22Rv1 (cell line): ENCODE measurements at regions not wholly inside any gene's neighbourhood (a gene's known extent, or its start where the extent isn't known, plus 50 kb on each side); places are given as distances from the start of the nearest gene placed in this dataset.

Experiments used
- H3K27ac ChIP-seq: fragments of 450-650 bp; 2 replicates; pipeline ENCODE4 v1.5.1; 2017
- ZFX ChIP-seq: fragments of 450-650 bp; IDR thresholded peaks from 2 replicates; pipeline ENCODE4 v1.6.1; 2017; ENCODE audit warnings: antibody characterized with exemption, borderline replicate concordance
- TF ChIP-seq, protein P1 (sequence below): fragments of 450-650 bp; IDR thresholded peaks from 2 replicates; pipeline ENCODE4 v1.5.1; 2017; ENCODE audit warnings: mild to moderate bottlenecking

DNA sequence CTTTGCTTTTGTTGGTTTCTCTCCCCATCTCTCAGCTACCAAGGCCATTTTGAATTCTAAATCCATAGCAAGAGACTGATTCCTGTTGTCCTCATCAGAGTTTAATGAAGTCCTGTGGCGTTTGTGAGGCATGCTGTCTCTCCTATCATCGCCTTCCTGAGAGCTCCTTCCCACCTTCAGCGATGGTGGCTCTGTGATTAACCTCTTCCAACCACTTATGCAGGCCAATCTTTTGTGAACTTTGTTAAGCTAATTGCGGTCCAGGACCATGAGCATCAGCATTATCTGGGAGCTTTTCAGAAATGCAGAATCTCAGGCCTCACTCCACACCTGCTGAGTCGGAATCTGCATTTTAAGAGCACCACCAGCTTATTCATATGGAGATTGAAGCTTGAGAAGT is 272.5 kb upstream of the CDYL start:
- TF ChIP-seq, protein P1, sequence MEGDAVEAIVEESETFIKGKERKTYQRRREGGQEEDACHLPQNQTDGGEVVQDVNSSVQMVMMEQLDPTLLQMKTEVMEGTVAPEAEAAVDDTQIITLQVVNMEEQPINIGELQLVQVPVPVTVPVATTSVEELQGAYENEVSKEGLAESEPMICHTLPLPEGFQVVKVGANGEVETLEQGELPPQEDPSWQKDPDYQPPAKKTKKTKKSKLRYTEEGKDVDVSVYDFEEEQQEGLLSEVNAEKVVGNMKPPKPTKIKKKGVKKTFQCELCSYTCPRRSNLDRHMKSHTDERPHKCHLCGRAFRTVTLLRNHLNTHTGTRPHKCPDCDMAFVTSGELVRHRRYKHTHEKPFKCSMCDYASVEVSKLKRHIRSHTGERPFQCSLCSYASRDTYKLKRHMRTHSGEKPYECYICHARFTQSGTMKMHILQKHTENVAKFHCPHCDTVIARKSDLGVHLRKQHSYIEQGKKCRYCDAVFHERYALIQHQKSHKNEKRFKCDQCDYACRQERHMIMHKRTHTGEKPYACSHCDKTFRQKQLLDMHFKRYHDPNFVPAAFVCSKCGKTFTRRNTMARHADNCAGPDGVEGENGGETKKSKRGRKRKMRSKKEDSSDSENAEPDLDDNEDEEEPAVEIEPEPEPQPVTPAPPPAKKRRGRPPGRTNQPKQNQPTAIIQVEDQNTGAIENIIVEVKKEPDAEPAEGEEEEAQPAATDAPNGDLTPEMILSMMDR = no peak
- TF ChIP-seq ZFX = no peak
- H3K27ac ChIP-seq = no peak overlapping the region

DNA sequence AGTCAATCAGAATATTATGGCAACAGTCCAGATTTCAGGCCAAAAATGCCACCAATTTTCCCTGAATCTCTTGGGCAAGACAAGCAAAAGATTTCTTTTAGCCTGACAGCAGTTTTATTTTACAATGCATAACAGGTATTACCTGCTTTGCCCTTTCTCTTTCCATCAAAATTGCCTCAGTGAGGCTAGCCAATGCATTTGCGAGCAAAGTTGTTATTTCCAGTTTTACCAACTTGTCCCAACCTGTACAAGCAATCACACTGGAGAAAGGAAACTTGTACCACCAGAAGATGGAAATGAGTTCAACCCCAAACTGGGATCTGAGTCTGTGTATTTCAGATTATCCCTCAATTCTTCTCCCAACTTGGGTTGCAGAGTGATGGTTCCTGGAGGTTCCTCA is 279.9 kb upstream of the CDYL start:
- no peak overlapping the region for H3K27ac ChIP-seq
- TF ChIP-seq, protein P1 = no peak
- TF ChIP-seq ZFX = no peak

GRCh38 chr6:4491501-4492260 is 284.5 kb upstream of the CDYL start:
- no peak for TF ChIP-seq ZFX
- TF ChIP-seq, protein P1 = no peak
- H3K27ac ChIP-seq = no peak overlapping the region

DNA sequence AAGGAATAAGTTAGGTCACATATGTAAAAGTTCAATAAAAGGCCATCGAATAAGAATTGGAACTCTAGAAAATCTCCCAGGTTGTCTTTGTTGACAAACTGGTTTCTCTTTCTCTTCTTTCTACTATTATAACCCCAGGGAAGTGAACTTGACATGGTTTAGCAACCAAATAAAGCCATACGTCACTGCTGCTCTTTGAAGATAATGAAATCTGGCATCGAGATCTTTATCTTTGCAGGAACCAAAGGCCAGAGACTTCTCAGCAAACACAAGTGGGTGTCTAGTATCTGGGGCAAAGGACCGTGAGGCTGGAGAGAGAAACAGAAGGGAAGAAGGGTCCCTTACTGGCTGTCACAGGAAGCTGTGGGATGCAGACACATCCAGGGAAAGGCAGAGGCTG is 286.7 kb upstream of the CDYL start:
- TF ChIP-seq, protein P1 = no peak
- TF ChIP-seq ZFX = no peak
- H3K27ac ChIP-seq = peak overlapping the region; percentile 29; the same call in 1 of the 2 replicates

- H3K27ac ChIP-seq = no peak overlapping the region
- no peak for TF ChIP-seq ZFX
- TF ChIP-seq, protein P1 = no peak
Measured at GRCh38 chr6:4488389-4488788, 287.8 kb upstream of the CDYL start.

DNA sequence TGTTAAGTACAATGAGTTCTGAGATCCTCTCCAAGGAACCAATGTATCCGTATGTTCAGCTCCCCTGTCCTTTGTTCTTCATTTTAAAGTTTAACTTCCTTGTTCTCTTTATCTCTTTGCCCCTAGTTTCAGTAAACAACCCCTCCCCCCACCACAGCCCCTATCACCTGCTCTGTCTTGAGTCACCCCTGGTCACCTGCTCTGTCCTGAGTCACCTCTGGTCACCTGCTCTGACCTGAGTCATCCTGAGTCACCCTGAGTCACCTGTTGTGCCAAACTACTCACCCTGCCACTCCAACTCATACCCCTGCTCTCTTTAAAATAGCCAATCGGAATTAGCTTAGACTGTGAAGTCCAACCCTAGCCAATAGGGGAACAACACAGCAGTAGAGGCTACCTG is 288.7 kb upstream of the CDYL start:
- no peak overlapping the region for H3K27ac ChIP-seq
- TF ChIP-seq ZFX = no peak
- TF ChIP-seq, protein P1 = no peak

- H3K27ac ChIP-seq = no peak overlapping the region
Measured at GRCh38 chr6:4486568-4487315, 289.5 kb upstream of the CDYL start.

More at GRCh38 chr6:4486568-4487315, 289.5 kb upstream of the CDYL start:
- no peak for TF ChIP-seq ZFX
- TF ChIP-seq, protein P1 = no peak
